Fibroblast of skin of left quadriceps (primary cell): ENCODE measurements at regions not wholly inside any gene's neighbourhood (a gene's known extent, or its start where the extent isn't known, plus 50 kb on each side); places are given as distances from the start of the nearest gene placed in this dataset.
"Not testable (repeated sequence)": the region's sequence is repeated elsewhere in the genome, so short reads cannot be mapped to it uniquely, and the experiment has no call there.

Experiments used
- DNase-seq, 2 experiments: peaks; one replicate each; pipeline ENCODE4 v3.0.0-alpha.2; 2013; ENCODE audit warnings: low read depth in 2 of 2

DNA sequence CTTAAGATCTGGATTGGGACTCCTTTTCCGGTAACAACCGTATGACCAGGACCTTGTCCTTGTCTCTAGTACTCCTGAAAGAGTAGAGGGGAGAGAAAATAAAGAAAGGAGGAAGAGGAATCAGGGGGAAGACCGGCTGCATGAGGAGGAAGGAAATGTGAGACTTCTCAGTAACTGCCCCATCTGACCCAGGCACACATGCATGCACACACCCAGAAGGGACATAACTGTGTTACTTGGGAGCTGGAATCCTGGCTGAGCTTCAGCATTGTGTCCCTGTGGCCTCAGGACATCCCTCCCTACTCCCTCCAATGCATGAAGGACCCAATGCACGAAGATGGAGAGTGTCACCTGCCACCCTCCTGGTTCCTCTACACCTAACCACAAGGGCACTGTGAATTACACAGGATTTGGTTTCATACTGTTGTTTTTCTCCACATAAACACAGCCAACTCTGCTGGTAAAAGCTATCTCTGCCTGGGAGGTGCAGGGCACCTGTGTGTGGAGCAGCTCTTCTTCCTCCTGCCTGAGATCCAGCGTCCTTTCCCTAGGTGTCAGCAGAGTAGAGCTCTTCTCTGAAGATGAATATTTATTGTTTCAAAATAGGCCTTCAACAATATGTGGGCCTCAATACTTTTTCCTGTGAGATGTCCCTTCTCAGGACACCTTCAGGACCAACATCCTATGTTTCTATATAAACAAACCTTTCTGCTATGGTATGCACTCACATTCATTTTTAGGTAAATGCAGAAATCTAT, 574.1 kb upstream of the ID2 start:
- no peak for DNase-seq

DNA sequence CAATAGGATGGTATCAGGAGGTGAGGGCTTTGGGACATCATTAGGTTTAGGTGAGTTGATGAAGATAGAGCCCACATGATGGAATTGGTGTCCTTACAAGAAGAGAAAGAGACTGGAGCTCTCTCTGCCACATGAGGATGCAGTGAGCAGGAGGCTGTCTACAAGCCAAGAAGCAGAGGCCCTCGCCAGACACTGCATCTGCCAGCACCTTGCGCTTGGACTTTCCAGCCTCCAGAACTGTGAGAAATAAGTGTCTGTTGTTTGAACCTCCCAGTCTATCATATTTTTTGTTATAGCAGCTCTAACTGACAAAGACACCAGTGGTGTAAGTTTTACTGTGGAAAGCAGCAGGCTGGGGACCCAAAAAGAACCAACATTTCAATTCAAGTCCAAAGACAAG, 571.1 kb upstream of the ID2 start:
- DNase-seq = no peak

DNA sequence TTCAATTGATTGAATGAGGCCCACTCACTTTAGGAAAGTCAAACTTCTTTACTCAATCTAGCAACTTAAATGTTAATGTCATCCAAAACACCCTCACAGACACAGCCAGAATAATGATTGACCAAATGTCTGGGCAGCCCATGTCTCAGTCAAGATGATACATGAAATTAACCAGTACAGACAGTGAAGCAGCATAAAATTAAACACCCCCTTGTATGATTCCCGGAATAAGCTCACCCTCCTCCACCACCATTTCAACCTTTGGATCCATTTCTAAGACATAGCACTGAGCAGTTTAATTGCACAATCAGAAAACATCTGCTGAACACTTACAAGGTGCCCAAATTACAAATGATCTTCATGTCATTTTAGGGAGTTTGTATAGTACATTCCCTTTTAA, 570.7 kb upstream of the ID2 start:
- no peak for DNase-seq

DNA sequence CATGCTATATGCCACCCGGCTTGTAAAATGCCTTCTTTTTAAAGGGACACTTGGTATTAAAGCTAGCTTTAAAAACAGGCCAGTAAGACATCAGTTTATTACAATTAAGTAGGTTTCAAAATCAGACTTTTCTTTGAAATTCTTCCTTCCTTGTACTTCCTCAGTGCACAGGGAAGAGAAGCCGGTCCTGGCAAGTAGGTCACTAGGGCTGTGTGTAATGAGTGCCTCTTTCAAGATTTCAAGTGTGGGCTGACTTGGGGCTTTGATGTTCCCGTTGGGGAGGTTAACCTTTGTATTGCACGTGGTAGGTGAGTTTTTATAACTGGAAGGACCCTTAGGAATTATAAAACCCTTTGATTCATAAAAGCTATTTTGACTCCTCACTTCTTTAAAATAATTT, 566.4 kb upstream of the ID2 start:
- no peak for DNase-seq

DNA sequence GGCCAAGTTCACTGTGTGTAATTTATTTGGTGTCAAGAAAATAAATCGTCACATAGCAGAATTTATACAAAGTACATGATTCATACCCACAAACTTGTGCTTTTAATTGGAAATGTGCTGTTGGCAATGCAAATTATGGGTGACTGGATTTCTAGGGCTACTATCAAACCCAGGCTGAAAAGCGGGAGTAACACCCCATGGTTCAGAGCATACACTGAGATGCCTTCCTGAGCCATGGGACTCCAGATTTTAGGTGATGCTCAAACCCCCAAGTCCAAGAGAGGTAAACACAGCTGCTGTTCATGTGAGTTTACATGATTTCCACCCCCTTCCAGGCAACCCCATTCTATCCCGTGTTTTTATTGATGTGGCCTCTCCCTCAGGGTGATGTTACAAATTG, 565.9 kb upstream of the ID2 start:
- peak; percentile 96 for DNase-seq

DNA sequence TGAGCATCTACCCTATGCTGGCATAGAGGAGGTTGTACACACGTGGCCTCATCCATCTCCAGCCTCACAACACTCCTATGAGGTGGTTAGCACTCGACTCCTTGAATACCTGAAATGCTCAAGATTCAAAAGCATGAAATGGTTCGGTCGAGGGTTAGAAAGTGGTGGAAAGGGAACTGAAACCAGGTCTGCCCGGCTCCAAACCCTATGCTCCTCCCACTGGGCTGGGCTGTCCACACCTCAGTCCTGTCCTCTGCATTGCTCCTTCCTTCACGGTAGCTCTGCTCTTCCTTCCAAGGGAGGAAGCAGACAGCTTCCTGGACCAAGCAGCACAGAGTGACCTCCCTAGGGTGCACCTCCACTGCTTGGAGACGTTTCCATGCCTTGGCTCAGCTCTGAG, 565.2 kb upstream of the ID2 start:
- no peak for DNase-seq

DNA sequence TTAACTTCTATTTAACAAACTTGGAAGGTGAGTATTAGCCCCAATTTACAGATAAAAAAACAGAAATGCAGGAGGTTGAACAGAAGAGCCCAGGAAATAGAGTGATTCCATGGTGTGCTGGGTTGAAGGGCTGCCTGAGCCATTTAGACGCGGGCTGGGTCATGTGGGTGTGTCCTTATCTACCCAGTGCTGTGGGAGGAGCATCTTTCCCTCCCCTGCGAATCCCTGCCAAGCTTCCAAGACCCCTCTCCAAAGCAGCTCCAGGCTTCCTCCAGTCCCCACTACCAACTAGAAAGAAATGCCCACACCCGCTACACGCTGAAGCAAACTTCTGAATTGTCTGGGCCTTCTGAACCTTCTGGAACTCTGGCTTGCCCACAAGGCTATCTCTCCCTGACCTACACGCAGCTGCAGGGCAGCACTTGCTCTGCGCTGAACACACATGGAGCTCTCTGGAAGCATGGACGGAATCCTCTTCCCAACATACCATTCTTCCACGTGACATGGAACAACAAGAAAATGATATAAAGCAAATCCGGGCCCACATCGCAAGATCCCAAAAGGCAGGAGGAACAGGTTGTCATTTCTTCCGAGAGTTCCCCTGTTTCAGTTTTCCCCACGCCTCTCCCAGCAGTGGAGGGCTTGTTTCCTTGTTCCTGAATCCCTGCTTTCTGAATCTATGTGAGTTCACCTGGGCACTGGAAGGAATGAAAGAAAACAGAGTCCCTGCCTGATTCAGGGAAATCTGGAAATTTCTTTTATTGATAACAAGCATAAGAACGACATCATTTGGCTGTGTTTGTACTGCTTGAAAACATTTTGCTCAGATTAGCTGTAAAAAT, 562.7 kb upstream of the ID2 start:
- no peak for DNase-seq

DNA sequence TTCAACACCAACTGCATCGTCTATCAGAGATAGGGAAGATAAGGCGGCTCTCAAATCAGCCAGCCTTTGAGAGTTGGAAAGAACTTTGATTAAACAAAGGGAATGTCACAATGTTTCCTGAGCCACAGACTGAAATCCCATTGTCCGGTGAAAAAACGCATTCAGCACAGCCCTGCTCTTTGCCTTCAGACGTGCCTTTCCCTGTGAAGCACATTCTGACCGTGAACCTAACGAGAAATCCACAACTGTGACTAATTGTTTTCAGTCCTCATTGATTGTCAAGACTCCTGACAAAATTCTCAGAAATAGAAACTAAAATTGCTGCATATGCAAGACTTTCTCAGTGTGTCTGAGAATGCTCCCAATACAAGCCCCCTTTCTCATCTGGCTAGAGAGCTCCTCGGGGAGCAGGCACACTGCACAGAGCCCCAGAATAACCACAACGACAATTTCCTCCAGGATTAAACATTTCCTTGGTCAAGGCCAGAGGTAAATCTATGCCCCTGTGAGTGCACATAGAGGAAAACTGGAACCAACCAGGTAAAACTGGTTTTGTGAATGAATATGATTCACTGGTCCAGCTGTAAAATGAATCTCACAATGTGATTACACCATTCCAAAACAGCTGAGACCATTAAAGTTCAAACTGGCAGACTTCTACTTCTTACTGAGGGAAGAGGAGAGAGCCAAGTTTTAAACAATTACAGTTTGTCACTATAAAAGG, 561.9 kb upstream of the ID2 start:
- peak in 1 of 2 experiments; percentile 44 for DNase-seq

DNA sequence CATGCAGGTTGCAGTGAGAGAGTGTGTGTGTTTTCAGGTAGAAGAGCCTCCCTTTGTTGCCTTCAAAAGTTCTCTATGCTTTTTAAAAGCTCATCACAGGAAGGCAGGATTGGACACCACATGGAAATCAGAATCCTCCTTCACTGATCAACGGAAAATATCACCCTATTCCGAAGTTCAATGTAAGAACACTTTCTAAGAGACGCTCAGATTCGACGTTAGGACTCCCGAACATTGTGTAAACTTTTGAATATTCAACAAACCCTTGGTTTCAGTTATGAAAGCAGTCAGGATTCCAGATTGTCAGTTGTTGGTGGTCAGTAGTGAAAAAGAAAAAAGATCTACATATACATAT, 561.4 kb upstream of the ID2 start:
- no peak for DNase-seq

DNA sequence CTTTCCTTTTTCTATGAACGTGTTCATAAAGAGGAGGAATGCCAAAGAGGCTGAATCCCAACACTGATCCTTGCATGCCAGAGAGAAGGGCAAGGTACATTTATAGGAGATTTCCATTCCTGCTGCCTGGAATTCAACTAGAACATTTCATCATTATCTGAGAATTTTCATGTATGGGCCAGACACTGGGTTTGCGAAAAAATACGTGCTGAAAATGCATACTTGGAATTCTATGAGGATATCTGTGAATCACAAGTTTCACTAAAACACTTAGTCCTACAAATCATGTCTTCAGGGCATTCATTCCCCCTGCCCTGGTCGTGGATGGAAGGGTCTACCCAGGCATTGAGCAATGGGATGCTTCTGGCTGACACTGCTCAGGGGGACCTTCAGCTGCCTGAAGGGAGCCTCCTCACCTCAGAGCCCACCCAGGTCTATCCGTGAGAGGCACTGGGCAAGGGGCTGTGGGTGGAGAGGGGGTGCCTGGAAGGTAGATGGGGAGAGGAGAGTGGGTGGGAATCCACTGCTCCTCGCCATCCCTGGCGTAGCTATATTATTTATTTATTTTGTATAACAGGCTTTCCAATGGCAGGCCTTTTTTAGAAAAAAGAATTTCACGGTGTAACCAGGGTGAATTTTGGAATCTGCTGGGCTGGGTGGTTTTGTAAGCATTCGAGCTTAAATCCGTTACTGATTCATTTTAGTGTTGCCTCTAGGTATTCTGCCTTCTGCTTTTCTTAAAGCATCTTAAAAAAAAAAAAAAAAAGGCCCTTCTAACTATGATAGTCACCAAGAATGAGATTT, 560.6 kb upstream of the ID2 start:
- DNase-seq = peak; percentile 80 to 81

DNA sequence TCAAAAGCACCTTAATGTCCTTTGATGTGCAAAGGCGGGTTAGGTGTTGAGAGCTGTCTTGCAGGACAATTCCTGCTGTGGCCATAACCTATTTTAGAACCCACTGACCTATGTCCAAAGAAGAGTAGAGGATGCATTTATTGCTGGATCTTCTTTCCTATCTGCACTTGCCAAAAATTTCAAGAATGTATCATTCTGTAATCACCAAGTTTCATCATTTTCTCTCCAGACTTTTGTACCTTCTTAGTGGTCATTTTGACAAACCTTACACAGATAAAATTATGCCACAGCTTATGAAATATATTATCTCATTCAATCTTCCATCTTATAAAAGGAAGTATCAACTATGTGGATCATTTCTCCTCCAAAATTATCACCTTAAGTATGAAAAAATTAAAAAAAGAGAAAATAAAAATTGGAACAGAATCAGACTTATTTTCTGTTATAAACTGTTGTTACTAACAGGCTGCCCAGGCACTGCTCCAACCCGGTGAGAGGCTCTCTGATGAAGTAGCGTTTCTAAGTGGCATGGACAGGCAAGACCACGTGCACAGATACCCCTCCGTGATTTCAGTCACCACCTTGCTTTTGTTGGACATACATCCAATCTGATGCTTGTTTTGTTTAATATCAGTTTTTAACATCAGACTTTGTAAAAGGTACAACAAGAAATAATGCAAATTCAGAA, 559.9 kb upstream of the ID2 start:
- peak in 1 of 2 experiments; percentile 26 for DNase-seq

DNA sequence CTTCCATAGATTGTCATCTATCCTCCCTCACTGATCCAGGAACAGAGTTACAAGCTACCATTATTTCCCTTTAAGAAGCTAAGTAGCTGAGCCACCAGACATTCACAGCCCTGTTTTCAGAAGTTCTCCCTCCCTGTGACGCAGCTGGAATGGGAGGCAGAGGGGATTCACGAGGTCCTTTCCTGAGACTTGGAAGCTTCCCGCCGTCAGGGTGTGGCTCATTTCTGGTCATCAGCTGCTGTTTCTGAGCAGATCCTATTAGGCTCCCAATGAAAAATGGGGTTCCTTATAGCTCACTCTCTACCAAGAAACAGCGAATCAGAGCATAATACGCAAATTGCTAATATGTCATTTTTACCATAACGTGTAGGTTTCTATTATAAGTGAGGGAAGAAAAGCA, 559.3 kb upstream of the ID2 start:
- no peak for DNase-seq

DNA sequence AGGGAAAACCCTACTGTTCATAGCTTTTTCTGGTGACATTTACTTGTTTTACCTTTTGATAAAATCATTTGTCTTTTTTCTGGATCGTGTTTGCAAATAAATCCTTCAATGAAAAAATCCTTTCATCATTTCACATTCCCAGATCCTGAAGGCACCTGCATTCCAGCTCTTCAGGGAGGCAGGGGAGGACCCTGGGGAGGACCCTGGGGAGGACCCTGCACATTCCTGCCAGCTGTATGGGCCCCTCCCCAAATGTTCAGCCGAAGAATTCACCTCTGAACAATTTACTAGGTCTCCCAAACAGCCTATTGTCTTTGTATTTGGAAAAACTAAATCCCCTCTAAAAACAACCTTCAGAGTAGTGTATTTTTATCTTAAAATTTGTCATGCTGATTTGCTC, 558.4 kb upstream of the ID2 start:
- no peak for DNase-seq

DNA sequence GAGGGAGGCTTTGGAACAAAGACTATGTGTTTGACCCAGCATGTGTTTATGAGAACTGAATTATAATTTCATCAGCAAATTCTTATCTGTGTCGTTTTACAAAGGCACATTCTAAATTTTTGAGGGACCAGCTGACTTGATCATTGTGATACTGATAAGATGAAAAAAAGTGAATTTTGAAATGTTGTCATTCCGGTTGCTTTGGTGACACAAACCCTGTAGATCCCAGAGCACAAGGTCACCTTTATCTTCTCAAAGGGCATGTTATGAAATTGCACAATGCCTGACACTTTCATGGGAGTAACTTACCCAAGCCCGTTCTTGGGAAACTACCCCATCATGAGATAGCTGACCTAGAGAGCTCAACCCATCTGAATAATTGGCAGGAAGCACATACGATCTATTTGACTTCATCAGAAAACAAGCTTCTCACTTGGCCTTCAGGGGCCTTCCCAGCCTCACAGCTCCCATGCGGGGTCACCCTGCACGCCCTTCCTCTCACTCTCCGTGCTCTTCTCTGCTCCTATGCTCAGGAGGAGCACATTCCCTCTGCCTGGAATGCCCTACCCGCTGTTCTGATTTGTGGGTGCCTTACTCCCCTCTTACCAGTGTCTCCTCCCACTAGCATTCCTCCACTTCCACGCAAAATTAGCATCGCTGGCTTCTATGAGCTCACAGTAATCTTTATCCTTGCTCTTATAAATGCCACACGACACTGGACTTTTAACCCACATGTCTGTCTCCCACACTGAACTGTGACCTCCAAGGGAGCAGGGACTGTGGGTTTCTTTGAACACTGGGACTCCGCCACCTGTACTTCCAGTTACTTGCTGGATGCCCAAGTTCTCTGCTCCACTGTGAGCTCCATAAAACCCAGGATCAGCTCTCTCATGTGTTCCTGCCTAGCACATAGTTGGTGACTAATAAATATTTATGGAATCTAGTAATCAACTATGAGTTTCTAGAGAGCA, 555.8 kb upstream of the ID2 start:
- DNase-seq = no peak

DNA sequence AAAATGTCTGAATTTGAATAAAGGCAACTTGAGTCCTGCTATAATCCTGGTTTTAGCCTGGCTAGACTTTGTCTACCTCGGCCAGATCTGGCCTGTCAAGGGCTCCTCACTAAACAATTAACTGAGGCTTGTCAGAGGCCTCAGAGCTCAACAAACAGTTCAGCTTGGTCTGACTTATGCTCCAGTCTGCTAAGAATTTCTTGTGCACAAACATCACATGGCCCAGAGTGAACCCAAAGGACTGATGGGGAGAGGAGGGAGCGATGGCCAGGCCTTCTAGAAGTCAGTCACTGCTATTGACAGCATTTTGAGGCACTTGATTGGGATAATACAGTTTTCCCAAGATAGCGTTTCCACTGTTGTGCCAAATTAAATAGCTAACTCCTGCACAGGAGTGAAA, 555.1 kb upstream of the ID2 start:
- DNase-seq = no peak

DNA sequence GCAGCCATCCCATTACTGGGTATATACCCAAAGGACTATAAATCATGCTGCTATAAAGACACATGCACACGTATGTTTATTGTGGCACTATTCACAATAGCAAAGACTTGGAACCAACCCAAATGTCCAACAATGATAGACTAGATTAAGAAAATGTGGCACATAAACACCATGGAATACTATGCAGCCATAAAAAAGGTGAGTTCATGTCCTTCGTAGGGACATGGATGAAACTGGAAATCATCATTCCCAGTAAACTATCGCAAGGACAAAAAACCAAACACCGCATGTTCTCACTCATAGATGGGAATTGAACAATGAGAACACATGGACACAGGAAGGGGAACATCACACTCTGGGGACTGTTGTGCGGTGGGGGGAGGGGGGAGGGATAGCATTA, 550.4 kb upstream of the ID2 start:
- DNase-seq = not testable (repeated sequence)

DNA sequence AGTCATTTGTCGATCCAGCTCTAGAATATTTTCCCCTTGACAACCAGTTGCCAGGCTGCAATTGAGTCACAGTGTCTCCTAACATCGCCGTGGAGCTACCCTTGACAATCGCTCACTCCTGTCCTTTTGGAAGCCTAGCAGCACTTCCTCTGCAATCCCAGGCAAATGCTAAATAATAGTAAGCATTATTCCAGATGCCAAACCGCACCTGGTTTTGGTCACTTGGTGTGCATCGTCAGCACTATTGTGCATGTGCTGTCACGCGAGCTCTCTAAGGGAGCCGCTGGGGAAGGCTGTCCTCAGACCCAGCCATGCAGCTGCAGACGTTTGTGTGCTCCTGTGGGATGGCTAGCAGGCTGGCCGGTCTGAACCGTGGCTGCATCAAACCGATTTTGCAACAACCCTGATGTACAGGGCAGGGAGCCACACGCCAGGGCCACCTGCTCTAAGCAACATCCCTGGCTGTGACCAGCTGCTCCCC, 549.5 kb upstream of the ID2 start:
- DNase-seq = no peak

DNA sequence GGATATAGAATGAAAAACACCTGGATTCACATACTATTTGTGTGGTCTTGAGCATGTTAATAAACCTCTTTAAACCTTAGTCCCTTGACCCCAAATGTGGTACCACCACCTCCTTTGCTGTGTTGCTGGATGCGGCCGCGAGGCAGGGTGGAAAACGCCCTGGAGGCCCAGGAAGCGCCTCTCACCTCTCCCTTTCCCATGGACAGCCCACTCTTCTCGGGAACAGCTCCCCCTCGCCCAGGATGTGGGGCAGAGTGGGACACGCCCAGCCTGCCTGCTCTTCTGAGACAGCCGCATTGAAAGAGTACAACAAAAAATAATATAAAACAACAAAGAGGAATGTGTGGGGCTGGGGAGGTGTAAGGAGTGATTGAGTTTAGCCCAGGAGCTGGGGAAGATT, 549.0 kb upstream of the ID2 start:
- DNase-seq = no peak

DNA sequence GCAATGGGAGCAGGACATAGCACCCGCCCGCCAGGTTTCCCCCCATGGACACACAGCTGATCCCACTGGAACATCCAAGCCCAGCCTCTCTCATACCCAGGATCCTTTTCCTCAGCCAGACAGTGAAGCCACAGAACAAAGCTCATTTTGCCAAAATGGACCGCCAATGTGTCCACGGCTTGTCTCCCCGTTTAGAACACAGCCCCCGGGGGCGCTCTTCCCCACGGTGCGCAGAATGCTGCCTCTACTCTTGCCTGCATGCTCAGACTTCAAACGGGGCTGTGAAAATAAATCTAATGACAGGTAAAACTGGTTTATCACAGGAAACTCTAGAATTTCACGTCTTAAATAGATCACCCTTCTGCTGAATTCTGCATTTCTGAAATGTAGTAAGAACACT, 548.5 kb upstream of the ID2 start:
- no peak for DNase-seq

DNA sequence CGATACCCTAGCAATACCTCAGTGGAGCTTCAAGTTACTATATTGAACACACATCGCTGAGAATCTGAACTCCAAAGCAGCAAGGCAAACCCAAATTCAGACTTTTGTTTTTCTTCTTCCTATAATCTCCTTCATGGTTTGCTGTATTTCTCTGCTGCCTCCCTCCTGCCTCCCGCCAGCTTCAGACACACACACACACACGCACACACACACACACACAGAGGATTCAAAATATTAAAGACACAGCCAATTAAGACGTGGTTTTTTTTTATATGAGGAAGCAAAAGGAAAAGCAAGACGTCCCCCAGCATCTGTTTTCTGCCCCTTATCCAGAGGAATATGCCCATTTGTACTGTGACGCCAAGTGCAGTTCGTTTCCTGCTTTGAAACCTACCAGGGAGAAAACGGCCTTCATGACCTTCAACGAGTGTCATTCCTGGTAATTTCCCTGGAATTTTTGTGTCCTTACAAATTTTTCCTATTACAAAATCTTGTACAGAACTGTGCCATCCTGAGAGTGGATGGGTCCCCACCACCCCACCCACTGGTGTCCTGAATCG, 547.9 kb upstream of the ID2 start:
- no peak for DNase-seq
